ENCODE measurements at regions not wholly inside any gene's neighbourhood (a gene's known extent, or its start where the extent isn't known, plus 50 kb on each side); places are given as distances from the start of the nearest gene placed in this dataset.

DNA sequence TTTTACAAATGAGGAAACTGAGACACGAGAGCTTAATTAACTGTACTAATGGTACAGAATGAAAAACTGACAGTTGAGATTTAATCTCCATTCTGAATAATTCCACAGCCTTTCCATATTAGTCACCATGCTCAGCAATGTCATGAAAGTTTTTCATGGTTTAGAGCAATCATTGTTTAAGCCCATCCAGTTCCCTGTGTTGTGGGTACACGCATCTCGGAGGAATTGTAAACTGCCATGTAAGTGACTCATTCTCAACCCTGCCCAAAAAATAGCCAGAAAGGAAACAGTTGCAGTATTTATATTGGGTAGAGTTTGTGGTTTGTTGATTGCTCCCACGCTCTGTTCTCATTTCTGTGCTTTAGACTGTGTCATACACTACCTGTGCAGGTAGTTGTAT lies 1790.8 kb downstream of the LRRC4C start:
- no peak for TF ChIP-seq POLR2A (IDR thresholded peaks at IDR 0.05)
- TF ChIP-seq POLR2AphosphoS5 (IDR thresholded peaks at IDR 0.05; ENCODE audit: insufficient read depth in 1 of 2, low read depth in 1 of 2): no peak
